D721Med (cell line): ENCODE measurements at regions not wholly inside any gene's neighbourhood (a gene's known extent, or its start where the extent isn't known, plus 50 kb on each side); places are given as distances from the start of the nearest gene placed in this dataset.
"Not testable (repeated sequence)": the region's sequence is repeated elsewhere in the genome, so short reads cannot be mapped to it uniquely, and the experiment has no call there.

Experiments
- DNase-seq: peaks from one replicate; pipeline ENCODE4 v3.0.0; 2011; ENCODE audit warnings: low spot score; ENCODE audit not compliant: insufficient read length
- FAIRE-seq: peaks from 2 replicates; lab custom pipeline; 2011; peaks lifted over from hg19 to GRCh38; lab: Jason Lieb, UNC
- TF ChIP-seq, protein P1 (sequence below): IDR thresholded peaks from 2 replicates; pipeline ENCODE4 v1.5.1; 2012; ENCODE audit warnings: mild to moderate bottlenecking, control low read depth; ENCODE audit not compliant: insufficient read depth; ENCODE audit errors: missing control alignments

DNA sequence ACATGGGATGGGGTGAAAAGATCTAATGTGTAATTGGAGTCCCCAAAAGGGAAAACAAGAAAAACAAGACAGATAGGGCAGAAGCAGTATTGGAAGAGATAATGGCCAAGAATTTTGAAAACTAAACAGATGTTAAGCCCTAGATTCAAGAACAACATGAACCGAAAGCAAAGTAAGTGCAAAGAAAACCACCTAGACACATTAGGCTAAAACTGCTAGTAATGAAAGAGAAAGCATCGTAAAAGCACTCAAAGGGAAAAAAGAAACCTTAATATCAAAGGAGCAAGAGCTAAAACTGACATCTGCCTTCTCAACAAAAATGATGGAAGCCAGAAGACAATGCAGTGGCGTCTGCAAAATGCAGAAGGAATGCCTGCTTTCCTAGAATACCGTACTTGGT is 92.1 kb upstream of the ADORA2B start:
- DNase-seq, FAIRE-seq: not testable (repeated sequence)

DNA sequence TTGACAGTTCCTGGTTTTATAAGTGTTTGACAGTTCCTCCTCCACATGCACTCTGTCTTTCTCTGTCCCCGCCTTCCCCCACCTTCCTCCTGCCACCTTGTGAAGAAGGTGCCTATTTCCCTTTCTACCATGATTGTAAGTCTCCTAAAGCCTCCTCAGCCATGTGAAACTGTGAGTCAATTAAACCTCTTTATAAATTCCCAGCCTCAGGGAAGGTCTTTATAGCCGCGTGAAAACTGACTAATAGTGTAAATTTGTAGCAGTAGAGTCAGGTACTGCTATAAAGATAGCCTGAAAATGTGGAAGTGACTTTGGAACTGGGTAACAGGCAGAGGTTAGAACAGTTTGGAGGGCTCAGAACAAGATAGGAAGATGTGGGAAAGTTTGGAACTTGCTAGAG is 88.7 kb upstream of the ADORA2B start:
- not testable (repeated sequence) for FAIRE-seq, DNase-seq

DNA sequence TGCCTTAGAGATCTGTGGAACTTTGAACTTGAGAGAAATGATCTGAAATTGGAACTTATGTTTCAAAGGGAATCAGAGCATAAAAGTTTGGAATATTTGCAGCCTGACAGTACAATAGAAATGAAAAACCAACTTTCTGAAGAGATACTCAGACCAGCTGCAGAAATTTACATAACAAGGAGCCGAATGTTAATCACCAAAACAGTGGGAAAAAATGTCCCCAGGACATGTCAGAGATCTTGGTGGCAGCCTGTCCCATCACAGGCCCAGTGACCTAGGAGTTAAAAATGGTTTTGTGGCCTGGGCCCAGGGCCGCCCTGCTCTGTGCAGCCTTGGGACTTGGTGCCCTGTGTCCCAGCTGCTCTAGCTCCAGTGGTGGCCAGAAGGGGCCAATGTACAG is 88.2 kb upstream of the ADORA2B start:
- DNase-seq, FAIRE-seq: not testable (repeated sequence)

DNA sequence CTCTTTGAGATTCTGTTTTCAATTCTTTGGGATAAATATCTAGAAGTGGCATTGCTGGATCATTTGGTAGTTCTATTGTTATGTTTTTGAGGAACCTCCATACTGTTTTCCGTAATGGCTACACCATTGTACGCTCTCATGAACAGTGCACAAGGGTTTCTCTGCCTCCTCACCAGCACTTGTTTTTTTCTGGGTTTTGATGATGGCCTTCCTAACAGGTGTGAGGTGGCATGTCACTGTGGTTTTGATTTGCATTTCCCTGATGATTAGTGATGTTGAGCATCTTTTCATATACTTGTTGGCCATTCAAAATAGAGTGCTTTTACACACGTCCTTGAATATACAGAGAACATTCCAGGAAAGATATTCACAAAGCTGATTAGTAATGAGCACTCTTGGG is 86.8 kb upstream of the ADORA2B start:
- FAIRE-seq, DNase-seq: not testable (repeated sequence)

DNA sequence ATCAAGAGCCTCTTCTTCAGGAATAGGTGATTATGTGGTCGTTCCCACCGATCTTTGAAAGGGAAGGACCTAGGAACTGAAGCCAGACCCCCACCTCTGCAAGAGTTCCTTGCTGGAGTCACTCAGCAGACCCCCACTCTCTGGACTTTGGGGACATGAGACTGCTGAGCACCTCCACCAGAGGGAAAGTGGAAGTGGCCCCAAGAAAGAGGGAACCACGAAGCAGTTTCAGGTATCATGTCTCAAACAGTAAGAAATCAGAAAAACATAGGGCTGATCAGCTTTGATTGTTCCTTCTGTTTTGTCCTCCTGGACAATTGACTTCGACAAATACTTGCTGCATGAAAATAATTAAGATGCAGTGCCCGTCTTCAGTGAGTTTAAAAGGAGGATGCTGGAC is 84.2 kb upstream of the ADORA2B start:
- not testable (repeated sequence) for DNase-seq, FAIRE-seq

DNA sequence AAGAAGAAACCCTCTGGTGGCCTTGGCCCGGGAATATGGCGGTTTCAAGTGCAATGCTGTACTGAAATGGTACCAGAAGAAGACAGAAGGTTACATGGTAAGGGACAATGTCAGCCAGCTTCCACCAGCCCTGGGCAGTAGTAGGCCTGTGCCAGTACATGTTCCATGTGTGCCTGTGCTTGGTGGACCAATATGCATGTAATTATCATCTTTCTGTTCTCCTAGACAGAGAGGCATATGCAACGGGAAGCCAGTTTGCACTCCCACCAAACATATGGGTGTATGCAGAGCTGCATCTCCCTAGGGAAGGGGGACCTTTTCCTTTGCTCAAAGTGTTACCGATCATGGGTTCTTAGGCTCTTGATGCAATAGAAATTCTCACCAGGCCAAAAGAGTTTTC is 80.9 kb upstream of the ADORA2B start:
- FAIRE-seq, DNase-seq: not testable (repeated sequence)

DNA sequence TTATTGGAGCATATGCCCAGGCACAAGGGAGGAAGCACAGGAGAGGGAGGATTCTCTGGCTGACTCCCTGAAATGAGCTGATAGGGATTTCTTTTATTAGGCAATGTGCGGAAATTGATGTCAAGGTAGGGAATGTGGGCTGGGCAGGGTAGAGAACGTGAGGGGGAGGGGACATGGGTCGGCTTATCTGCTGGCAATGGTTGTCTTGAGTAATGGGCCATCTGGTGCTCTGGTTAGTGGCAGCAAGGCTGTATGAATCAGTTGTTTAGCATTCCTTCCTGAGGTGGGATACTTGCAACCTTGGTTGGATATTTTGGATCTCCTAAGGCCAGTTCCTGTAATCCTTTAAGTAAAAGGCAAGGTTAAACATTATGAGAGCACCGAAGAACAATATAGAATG is 80.5 kb upstream of the ADORA2B start:
- not testable (repeated sequence) for DNase-seq, FAIRE-seq

DNA sequence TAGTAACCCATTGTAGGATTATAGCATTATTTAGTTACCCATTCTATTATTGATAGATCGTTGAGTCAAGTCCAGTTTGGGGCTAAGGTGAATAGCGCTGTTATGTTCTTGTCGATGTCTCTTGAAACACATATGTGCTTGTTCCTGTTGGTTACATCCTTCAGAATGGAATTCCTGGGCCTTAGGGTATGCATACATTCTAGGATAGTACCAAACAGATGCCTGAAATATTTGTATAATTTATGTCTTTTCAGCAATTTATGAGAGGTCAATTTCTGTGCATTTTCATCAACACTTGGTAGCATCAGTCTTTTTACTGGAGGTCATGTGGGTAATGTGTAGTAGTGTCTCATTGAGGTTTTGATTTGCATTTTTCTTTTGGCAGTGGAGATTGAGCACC is 78.9 kb upstream of the ADORA2B start:
- not testable (repeated sequence) for DNase-seq, FAIRE-seq

DNA sequence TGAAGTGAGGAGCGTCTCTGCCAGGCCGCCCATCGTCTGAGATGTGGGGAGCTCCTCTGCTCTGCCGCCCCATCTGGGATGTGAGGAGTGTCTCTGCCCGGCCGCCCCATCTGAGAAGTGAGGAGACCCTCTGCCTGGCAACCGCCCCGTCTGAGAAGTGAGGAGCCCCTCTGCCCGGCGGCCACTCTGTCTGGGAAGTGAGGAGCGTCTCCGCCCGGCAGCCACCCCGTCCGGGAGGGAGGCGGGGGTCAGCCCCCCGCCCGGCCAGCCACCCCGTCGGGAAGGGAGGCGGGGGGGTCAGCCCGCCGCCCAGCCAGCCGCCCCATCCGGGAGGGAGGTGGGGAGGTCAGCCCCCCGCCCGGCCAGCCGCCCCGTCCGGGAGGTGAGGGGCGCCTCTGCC is 77.6 kb upstream of the ADORA2B start:
- not testable (repeated sequence) for FAIRE-seq, DNase-seq

DNA sequence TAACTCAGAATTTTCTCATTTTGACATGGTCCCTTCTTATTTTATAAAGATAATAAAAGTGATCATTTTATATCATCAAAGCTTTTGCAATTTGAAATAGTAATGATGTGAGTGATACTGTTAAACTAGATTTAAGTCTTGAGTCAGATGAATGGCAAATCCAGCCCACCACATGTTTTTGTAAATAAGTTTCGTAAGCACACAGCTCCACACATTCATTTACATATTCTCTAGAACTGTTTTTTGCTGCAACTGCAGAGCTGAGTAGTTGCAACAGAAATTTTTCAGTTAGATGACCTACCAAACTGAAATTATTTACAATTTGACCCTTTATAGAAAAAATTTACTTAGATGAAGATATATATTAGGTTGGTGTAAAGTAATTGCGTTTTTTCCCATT is 75.1 kb upstream of the ADORA2B start:
- DNase-seq = not testable (repeated sequence)

DNA sequence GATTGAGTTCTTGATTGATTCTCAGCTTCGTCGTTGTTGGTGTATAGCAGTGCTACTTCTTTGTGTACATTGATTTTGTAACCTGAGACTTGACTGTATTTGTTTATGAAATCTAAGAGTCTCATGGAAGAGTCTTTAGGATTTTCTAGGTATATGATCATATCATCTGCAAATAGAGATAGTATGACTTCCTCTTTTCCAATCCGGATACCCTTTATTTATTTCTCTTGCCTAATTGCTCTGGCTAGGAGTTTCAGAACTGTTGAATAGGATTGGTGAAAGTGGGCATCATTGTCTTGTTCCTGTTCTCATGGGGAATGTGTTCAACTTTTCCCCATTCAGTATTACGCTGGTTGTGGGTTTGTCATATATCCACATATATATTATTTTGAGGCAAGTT is 72.3 kb upstream of the ADORA2B start:
- not testable (repeated sequence) for DNase-seq, FAIRE-seq

More for the DNA sequence above, 75.1 kb upstream of the ADORA2B start:
- FAIRE-seq = not testable (repeated sequence)

DNA sequence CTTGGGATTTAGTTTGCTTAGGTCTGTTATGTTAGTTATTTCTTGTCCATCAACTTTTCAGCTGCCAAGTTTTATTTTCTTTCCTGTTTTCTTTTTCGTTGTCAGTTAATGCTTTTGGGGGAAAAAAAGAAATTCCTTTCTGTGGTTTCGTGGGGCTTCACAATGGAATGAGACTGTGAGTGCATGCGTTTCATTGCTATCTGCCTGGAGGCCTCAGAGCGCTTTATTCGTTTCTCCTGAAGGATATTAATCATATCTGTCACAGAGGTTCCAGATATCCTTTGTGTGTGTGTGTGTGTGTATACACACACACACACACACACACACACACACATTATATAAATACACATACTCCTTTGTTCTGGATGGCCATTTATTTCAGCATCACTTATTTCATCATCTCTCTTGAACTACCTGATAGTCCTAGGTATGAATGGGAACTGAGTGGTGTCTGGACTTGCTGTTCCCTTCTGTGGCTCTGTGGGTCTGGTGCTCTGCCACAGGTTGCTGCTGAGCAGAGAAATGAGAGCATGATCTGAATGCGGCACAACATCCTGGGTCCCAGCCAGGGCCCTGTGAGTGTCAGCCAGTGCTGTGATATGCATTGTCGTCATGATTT is 66.9 kb upstream of the ADORA2B start:
- FAIRE-seq = not testable (repeated sequence)

DNA sequence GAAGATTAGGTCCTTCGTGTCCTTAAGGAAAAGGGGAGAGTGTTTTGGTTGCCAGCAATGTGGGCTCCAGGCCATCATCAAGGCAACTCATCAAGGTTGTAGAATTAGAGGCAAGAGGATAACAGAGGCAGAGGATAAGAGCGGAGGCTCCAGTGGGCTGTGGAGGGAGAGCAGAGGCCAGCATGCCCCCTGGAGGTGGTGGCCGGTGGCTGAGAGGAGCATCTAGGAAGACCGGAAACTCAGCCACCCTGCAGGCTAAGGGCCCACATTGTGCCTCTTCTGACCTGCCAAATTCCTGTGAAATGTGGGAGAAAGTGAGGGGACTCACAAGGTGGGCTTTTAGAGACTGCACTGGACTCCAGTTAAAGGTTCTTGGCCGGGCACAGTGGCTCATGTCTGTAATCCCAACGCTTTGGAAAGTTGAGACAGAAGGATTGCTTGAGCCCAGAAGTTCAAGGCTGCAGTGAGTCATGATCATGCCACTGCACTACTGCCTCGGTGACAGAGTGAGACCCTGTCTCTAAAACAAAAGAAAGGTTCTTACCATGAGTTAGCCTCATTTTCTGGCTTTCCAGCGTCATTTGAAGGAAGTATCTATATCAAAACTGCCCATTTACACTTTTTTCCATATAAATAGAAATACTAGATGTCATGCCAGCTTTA is 62.7 kb upstream of the ADORA2B start:
- FAIRE-seq (no peak), DNase-seq (no peak)
- TF ChIP-seq, protein P1, sequence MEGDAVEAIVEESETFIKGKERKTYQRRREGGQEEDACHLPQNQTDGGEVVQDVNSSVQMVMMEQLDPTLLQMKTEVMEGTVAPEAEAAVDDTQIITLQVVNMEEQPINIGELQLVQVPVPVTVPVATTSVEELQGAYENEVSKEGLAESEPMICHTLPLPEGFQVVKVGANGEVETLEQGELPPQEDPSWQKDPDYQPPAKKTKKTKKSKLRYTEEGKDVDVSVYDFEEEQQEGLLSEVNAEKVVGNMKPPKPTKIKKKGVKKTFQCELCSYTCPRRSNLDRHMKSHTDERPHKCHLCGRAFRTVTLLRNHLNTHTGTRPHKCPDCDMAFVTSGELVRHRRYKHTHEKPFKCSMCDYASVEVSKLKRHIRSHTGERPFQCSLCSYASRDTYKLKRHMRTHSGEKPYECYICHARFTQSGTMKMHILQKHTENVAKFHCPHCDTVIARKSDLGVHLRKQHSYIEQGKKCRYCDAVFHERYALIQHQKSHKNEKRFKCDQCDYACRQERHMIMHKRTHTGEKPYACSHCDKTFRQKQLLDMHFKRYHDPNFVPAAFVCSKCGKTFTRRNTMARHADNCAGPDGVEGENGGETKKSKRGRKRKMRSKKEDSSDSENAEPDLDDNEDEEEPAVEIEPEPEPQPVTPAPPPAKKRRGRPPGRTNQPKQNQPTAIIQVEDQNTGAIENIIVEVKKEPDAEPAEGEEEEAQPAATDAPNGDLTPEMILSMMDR = no peak

More for the DNA sequence above, 66.9 kb upstream of the ADORA2B start:
- DNase-seq = not testable (repeated sequence)

DNA sequence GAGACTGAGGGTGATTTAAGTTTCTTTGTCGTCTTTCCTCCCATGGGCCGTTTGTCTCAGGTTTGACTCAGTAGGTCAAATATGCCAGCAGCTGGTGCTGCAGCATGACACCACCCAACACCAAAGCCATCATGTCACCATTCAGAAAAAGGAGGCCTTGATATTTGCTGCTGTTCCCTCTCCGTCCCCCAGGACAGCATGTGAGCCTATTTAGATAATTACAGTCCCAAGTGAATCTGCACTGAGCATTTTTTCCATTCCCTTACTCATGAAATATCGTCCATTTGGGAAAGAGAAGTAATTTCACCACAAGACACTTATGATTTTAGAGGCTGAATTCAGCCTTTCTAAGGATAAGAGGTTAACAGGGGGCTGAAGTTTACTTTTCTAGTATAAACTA is 62.2 kb upstream of the ADORA2B start:
- TF ChIP-seq, protein P1 = no peak
- FAIRE-seq (no peak), DNase-seq (no peak)
